ENCODE measurements at regions not wholly inside any gene's neighbourhood (a gene's known extent, or its start where the extent isn't known, plus 50 kb on each side); places are given as distances from the start of the nearest gene placed in this dataset.

GRCh38 chr7:124428781-124429180, 336.8 kb downstream of the GPR37 start:
- ATAC-seq (no peak), DNase-seq (ENCODE audit: low spot score) (no peak)
- Mint-ChIP-seq H3K27me3 (ENCODE audit: low read depth) (no peaks in the 10 kb centered on the region), H3K36me3 (no peaks in the 10 kb centered on the region), H3K27ac (no peak overlapping the region), H3K9me3 (no peaks in the 10 kb centered on the region), H3K4me3 (no peak overlapping the region), H3K4me1 (no peaks in the 10 kb centered on the region)
- ChIA-PET CTCF (no interaction called here), POLR2A (interaction anchor here (0.5 kb wide), 1 partner anchor 90 kb away, joined by 3 read pairs; no protein-coding TSS in a partner anchor)
- TF ChIP-seq NFE2L1 (CRISPR knock-in tag; IDR thresholded peaks at IDR 0.05): no peak
- no peak for TF ChIP-seq PRDM15 (CRISPR knock-in tag; IDR thresholded peaks at IDR 0.05)
- TF ChIP-seq NR2C2 (CRISPR knock-in tag; IDR thresholded peaks at IDR 0.05): no peak
- no peak for TF ChIP-seq RORB (CRISPR knock-in tag; IDR thresholded peaks at IDR 0.05)
- TF ChIP-seq RELA (CRISPR knock-in tag; IDR thresholded peaks at IDR 0.05; ENCODE audit: borderline replicate concordance): no peak
- TF ChIP-seq CREM (CRISPR knock-in tag; IDR thresholded peaks at IDR 0.05): no peak
- no peak for TF ChIP-seq HMGXB4 (CRISPR knock-in tag; IDR thresholded peaks at IDR 0.05)
- no peak for TF ChIP-seq ELF4 (CRISPR knock-in tag; IDR thresholded peaks at IDR 0.05; ENCODE audit: low read depth)
- TF ChIP-seq ZNF423 (CRISPR knock-in tag; IDR thresholded peaks at IDR 0.05): no peak
- no peak for TF ChIP-seq EMX1 (CRISPR knock-in tag; IDR thresholded peaks at IDR 0.05)
- TF ChIP-seq PRRX2 (CRISPR knock-in tag; IDR thresholded peaks at IDR 0.05): no peak
- no peak for TF ChIP-seq NFYB (CRISPR knock-in tag; conservative IDR thresholded peaks at IDR 0.05; ENCODE audit: low read depth)
- TF ChIP-seq SOX15 (CRISPR knock-in tag; IDR thresholded peaks at IDR 0.05): no peak

- H3K27ac Mint-ChIP-seq: no peak overlapping the region
- ChIA-PET POLR2A (no interaction called here), CTCF (interaction anchor here (1.2 kb wide), 1 partner anchor 151 kb away, joined by 3 read pairs; no protein-coding TSS in a partner anchor)
- no peak for TF ChIP-seq TCF7 (CRISPR knock-in tag; IDR thresholded peaks at IDR 0.05; ENCODE audit: low read depth)
- H3K36me3 Mint-ChIP-seq: no peaks in the 10 kb centered on the region
- no peaks in the 10 kb centered on the region for H3K9me3 Mint-ChIP-seq
- H3K27me3 Mint-ChIP-seq (ENCODE audit: low read depth): no peaks in the 10 kb centered on the region
- no peaks in the 10 kb centered on the region for H3K4me1 Mint-ChIP-seq
- no peak overlapping the region for H3K4me3 Mint-ChIP-seq
- DNase-seq (ENCODE audit: low spot score) (no peak), ATAC-seq (no peak)
Measured at GRCh38 chr7:124426621-124427020, 339.0 kb downstream of the GPR37 start.

- H3K36me3 Mint-ChIP-seq: no peaks in the 10 kb centered on the region
- H3K9me3 Mint-ChIP-seq: no peaks in the 10 kb centered on the region
- no peak for DNase-seq (ENCODE audit: low spot score)
- TF ChIP-seq RELA (CRISPR knock-in tag; IDR thresholded peaks at IDR 0.05; ENCODE audit: borderline replicate concordance): no peak
- no peak overlapping the region for H3K4me3 Mint-ChIP-seq
- ChIA-PET CTCF (no interaction called here), POLR2A (no interaction called here)
- no peak overlapping the region for H3K27ac Mint-ChIP-seq
- no peaks in the 10 kb centered on the region for H3K27me3 Mint-ChIP-seq (ENCODE audit: low read depth)
- no peaks in the 10 kb centered on the region for H3K4me1 Mint-ChIP-seq
- ATAC-seq: no peak
Measured at GRCh38 chr7:124423863-124424262, 341.7 kb downstream of the GPR37 start.

GRCh38 chr7:124422081-124422480, 343.5 kb downstream of the GPR37 start:
- Mint-ChIP-seq H3K4me1 (no peaks in the 10 kb centered on the region), H3K4me3 (no peak overlapping the region), H3K27ac (no peak overlapping the region), H3K9me3 (no peaks in the 10 kb centered on the region), H3K27me3 (ENCODE audit: low read depth) (no peaks in the 10 kb centered on the region), H3K36me3 (no peaks in the 10 kb centered on the region)
- TF ChIP-seq PRDM15 (CRISPR knock-in tag; IDR thresholded peaks at IDR 0.05) (no peak), ZNF416 (CRISPR knock-in tag; IDR thresholded peaks at IDR 0.05) (no peak), MXD4 (CRISPR knock-in tag; IDR thresholded peaks at IDR 0.05; ENCODE audit: borderline replicate concordance) (no peak), RORB (CRISPR knock-in tag; IDR thresholded peaks at IDR 0.05) (no peak), ZNF232 (CRISPR knock-in tag; IDR thresholded peaks at IDR 0.05) (no peak)
- CTCF ChIA-PET: no interaction called here
- ATAC-seq (no peak), DNase-seq (ENCODE audit: low spot score) (no peak)
- POLR2A ChIA-PET: no interaction called here

Data from WTC11 (cell line).